Smooth muscle cell (in vitro differentiated cells): ENCODE measurements at regions not wholly inside any gene's neighbourhood (a gene's known extent, or its start where the extent isn't known, plus 50 kb on each side); places are given as distances from the start of the nearest gene placed in this dataset.
"Not testable (repeated sequence)": the region's sequence is repeated elsewhere in the genome, so short reads cannot be mapped to it uniquely, and the experiment has no call there.

ENCODE experiments used
- DNase-seq: peaks from one replicate; lab custom pipeline; 2025; ENCODE audit not compliant: unreplicated experiment; lab: John Stamatoyannopoulos, UW
- H2AFZ ChIP-seq: fragments of 200-600 bp; sonication (generic); 2 replicates; pipeline ENCODE4 v1.6.0; 2016; ENCODE audit warnings: antibody characterized with exemption, low read depth, mild to moderate bottlenecking
- H3F3A ChIP-seq: fragments of 200-600 bp; sonication (generic); 2 replicates; pipeline ENCODE4 v1.6.0; 2017; ENCODE audit warnings: antibody characterized with exemption, low read depth
- H3K27ac ChIP-seq: fragments of 200-600 bp; sonication (generic); 2 replicates; pipeline ENCODE4 v1.5.1; 2016; ENCODE audit warnings: low read depth, mild to moderate bottlenecking
- H3K27me3 ChIP-seq: fragments of 200-600 bp; sonication (generic); 2 replicates; pipeline ENCODE4 v1.6.1; 2016; ENCODE audit warnings: low read depth, mild to moderate bottlenecking
- H3K36me3 ChIP-seq: fragments of 200-600 bp; sonication (generic); 2 replicates; pipeline ENCODE4 v1.5.1; 2016; ENCODE audit warnings: low read depth
- H3K4me1 ChIP-seq: fragments of 200-600 bp; sonication (generic); 2 replicates; pipeline ENCODE4 v1.5.1; 2016; ENCODE audit warnings: low read depth
- H3K4me2 ChIP-seq: fragments of 200-600 bp; sonication (generic); 2 replicates; pipeline ENCODE4 v1.6.0; 2016; ENCODE audit warnings: mild to moderate bottlenecking
- H3K4me3 ChIP-seq: fragments of 200-600 bp; sonication (generic); 2 replicates; pipeline ENCODE4 v1.5.1; 2016; ENCODE audit warnings: mild to moderate bottlenecking
- H3K79me2 ChIP-seq: fragments of 200-600 bp; sonication (generic); 2 replicates; pipeline ENCODE4 v1.6.0; 2016; ENCODE audit warnings: low read depth, mild to moderate bottlenecking
- H3K9ac ChIP-seq: fragments of 200-600 bp; sonication (generic); 2 replicates; pipeline ENCODE4 v1.6.0; 2016; ENCODE audit warnings: low read depth
- H3K9me3 ChIP-seq: fragments of 200-600 bp; sonication (generic); replicated peaks from 2 replicates; pipeline ENCODE4 v1.5.1; 2016; ENCODE audit warnings: low read depth
- H4K20me1 ChIP-seq: fragments of 200-600 bp; sonication (generic); 2 replicates; pipeline ENCODE4 v1.6.0; 2016; ENCODE audit warnings: low read depth
- CTCF ChIP-seq: fragments of 200-600 bp; sonication (generic); IDR thresholded peaks from 2 replicates; pipeline ENCODE4 v1.5.1; 2017; ENCODE audit warnings: borderline replicate concordance, mild to moderate bottlenecking, antibody characterized with exemption; ENCODE audit not compliant: insufficient read depth, poor library complexity, severe bottlenecking
- WGBS: methylation state at CpG from one replicate; pipeline ENCODE4 v1.1.7; 2016; ENCODE audit warnings: low lambda C conversion rate; 5-methylcytosine and 5-hydroxymethylcytosine counted together

- no peak overlapping the region for H3K4me3 ChIP-seq
- H4K20me1 ChIP-seq: no peaks in the 10 kb centered on the region
- H3K36me3 ChIP-seq: no peaks in the 10 kb centered on the region
- H3F3A ChIP-seq: no peaks in the 10 kb centered on the region
- no peak for DNase-seq
- H2AFZ ChIP-seq: no peak overlapping the region
- no peaks in the 10 kb centered on the region for H3K4me1 ChIP-seq
- WGBS: 92% methylated on average over 2 of the region's 2 CpGs
- H3K27me3 ChIP-seq: no peaks in the 10 kb centered on the region
- no peaks in the 10 kb centered on the region for H3K79me2 ChIP-seq
- H3K27ac ChIP-seq: no peak overlapping the region
- TF ChIP-seq CTCF: no peak
- H3K4me2 ChIP-seq: no peak overlapping the region
- H3K9ac ChIP-seq: no peak overlapping the region
- no peaks in the 10 kb centered on the region for H3K9me3 ChIP-seq
Measured at GRCh38 chr5:103745353-103746065, 182.9 kb upstream of the NUDT12 start.

- H3K9ac ChIP-seq: no peak overlapping the region
- H3K36me3 ChIP-seq: no peaks in the 10 kb centered on the region
- 85% methylated on average over 4 of the region's 4 CpGs for WGBS
- no peaks in the 10 kb centered on the region for H3K4me1 ChIP-seq
- no peaks in the 10 kb centered on the region for H4K20me1 ChIP-seq
- no peaks in the 10 kb centered on the region for H3K79me2 ChIP-seq
- no peaks in the 10 kb centered on the region for H3F3A ChIP-seq
- H3K4me3 ChIP-seq: no peak overlapping the region
- H3K4me2 ChIP-seq: no peak overlapping the region
- no peak overlapping the region for H3K27ac ChIP-seq
- no peak for TF ChIP-seq CTCF
- H2AFZ ChIP-seq: no peak overlapping the region
- no peaks in the 10 kb centered on the region for H3K27me3 ChIP-seq
- DNase-seq: no peak
- H3K9me3 ChIP-seq: no peaks in the 10 kb centered on the region
Measured at GRCh38 chr5:103744159-103744558, 181.6 kb upstream of the NUDT12 start.

GRCh38 chr5:103743421-103743820 lies 180.8 kb upstream of the NUDT12 start:
- DNase-seq: no peak
- Histone ChIP-seq H3K79me2 (no peaks in the 10 kb centered on the region), H3K36me3 (no peaks in the 10 kb centered on the region), H3K4me1 (no peaks in the 10 kb centered on the region), H4K20me1 (no peaks in the 10 kb centered on the region), H3K4me2 (no peak overlapping the region), H3F3A (no peaks in the 10 kb centered on the region), H3K9ac (no peak overlapping the region), H3K9me3 (no peaks in the 10 kb centered on the region), H3K27ac (no peak overlapping the region), H3K27me3 (no peaks in the 10 kb centered on the region), H2AFZ (no peak overlapping the region), H3K4me3 (no peak overlapping the region)
- TF ChIP-seq CTCF: no peak
- 65% methylated on average over 2 of the region's 2 CpGs for WGBS

GRCh38 chr5:103741984-103742383 lies 179.4 kb upstream of the NUDT12 start:
- H3K79me2 ChIP-seq: no peaks in the 10 kb centered on the region
- no peak overlapping the region for H3K27ac ChIP-seq
- DNase-seq: no peak
- no peak overlapping the region for H3K9ac ChIP-seq
- H3K4me2 ChIP-seq: no peak overlapping the region
- WGBS: 88% methylated on average over 1 of the region's 1 CpG
- no peaks in the 10 kb centered on the region for H3F3A ChIP-seq
- no peaks in the 10 kb centered on the region for H3K36me3 ChIP-seq
- no peaks in the 10 kb centered on the region for H3K27me3 ChIP-seq
- no peaks in the 10 kb centered on the region for H4K20me1 ChIP-seq
- H2AFZ ChIP-seq: no peak overlapping the region
- H3K4me1 ChIP-seq: no peaks in the 10 kb centered on the region
- H3K4me3 ChIP-seq: no peak overlapping the region
- TF ChIP-seq CTCF: no peak
- no peaks in the 10 kb centered on the region for H3K9me3 ChIP-seq

GRCh38 chr5:103736343-103736742 lies 173.8 kb upstream of the NUDT12 start:
- not testable (repeated sequence) for H2AFZ ChIP-seq, H3F3A ChIP-seq, H3K4me1 ChIP-seq, H3K9ac ChIP-seq, H4K20me1 ChIP-seq, H3K4me2 ChIP-seq, DNase-seq, H3K4me3 ChIP-seq, H3K27me3 ChIP-seq, H3K79me2 ChIP-seq, H3K27ac ChIP-seq, H3K36me3 ChIP-seq, H3K9me3 ChIP-seq
- 91% methylated on average over 8 of the region's 8 CpGs for whole genome bisulfite sequencing
